H1 (cell line): ENCODE measurements at regions not wholly inside any gene's neighbourhood (a gene's known extent, or its start where the extent isn't known, plus 50 kb on each side); places are given as distances from the start of the nearest gene placed in this dataset.

Experiments
- CTCF ChIA-PET: fragments of 300-600 bp; sonication (Branson Sonifier 250); formaldehyde crosslinking; loops from one replicate; lab custom pipeline; 2021; ENCODE audit not compliant: partially characterized antibody; lab: Charles Lee
- POLR2A ChIA-PET: fragments of 300-600 bp; sonication (Branson Sonifier 250); formaldehyde crosslinking; loops from one replicate; lab custom pipeline; 2021; ENCODE audit warnings: inconsistent platforms; ENCODE audit not compliant: partially characterized antibody; lab: Charles Lee
- DNase-seq, 2 experiments: peaks; one replicate each; pipeline versions ENCODE4 v3.0.0 to v3.0.0-alpha.2; 2010 to 2022; ENCODE audit warnings: low spot score in 2 of 2, low read depth in 1 of 2, mixed read lengths in 1 of 2
- FAIRE-seq: peaks from 2 replicates; lab custom pipeline; 2011; peaks lifted over from hg19 to GRCh38; lab: Jason Lieb, UNC
- H2AFZ ChIP-seq: 2 replicates; pipeline ENCODE4 v1.8.1; 2012; ENCODE audit warnings: low read length, inconsistent platforms
- H2AK5ac ChIP-seq: 2 replicates; pipeline ENCODE4 v1.6.1; 2013; ENCODE audit warnings: low read depth, low read length
- H2BK120ac ChIP-seq: replicated peaks from 2 replicates; pipeline ENCODE3; 2013; ENCODE audit warnings: low read depth, low read length, inconsistent platforms
- H2BK12ac ChIP-seq: 2 replicates; pipeline ENCODE4 v1.6.1; 2013; ENCODE audit warnings: low read depth, low read length
- H2BK15ac ChIP-seq: 2 replicates; pipeline ENCODE4 v1.6.1; 2013; ENCODE audit warnings: low read length
- H2BK20ac ChIP-seq: 2 replicates; pipeline ENCODE4 v1.6.1; 2013; ENCODE audit warnings: low read length
- H2BK5ac ChIP-seq: 2 replicates; pipeline ENCODE4 v1.6.1; 2013; ENCODE audit warnings: low read depth, low read length
- H3K14ac ChIP-seq: 2 replicates; pipeline ENCODE4 v1.6.1; 2013; ENCODE audit warnings: inconsistent platforms; ENCODE audit not compliant: insufficient read length
- H3K18ac ChIP-seq: 2 replicates; pipeline ENCODE4 v1.6.1; 2013; ENCODE audit warnings: low read length; ENCODE audit errors: extremely low read depth
- H3K23ac ChIP-seq: 2 replicates; pipeline ENCODE4 v1.6.1; 2013; ENCODE audit warnings: inconsistent platforms; ENCODE audit not compliant: insufficient read length
- H3K23me2 ChIP-seq: 2 replicates; pipeline ENCODE4 v1.6.1; 2013; ENCODE audit warnings: low read depth, low read length
- H3K27ac ChIP-seq: 2 replicates; pipeline ENCODE4 v1.6.1; 2011; ENCODE audit warnings: low read depth, low read length, inconsistent platforms
- H3K27me3 ChIP-seq, 4 experiments: replicated peaks in 1 of 4; 1 replicate in 1 of 4; 2 replicates in 3 of 4; pipeline versions ENCODE4 v1.6.1 to v1.8.1; 2011 to 2013; ENCODE audit warnings: low read length in 3 of 4, mild to moderate bottlenecking in 3 of 4, inconsistent platforms in 2 of 4, mixed read lengths in 2 of 4, moderate library complexity in 1 of 4; ENCODE audit not compliant: control insufficient read depth in 3 of 4, insufficient read depth in 3 of 4; ENCODE audit errors: extremely low read depth in 1 of 4
- H3K36me3 ChIP-seq, 4 experiments: 2 replicates each; pipeline versions ENCODE4 v1.6.1 to v1.8.1; 2011 to 2013; ENCODE audit warnings: mild to moderate bottlenecking in 4 of 4, low read length in 3 of 4, moderate library complexity in 2 of 4, control low read depth in 1 of 4, inconsistent platforms in 1 of 4; ENCODE audit not compliant: insufficient read depth in 4 of 4, control insufficient read depth in 2 of 4
- H3K4ac ChIP-seq: replicated peaks from 2 replicates; pipeline ENCODE3; 2013; ENCODE audit warnings: low read length, low read depth, mixed read lengths, inconsistent platforms; ENCODE audit not compliant: insufficient read length
- H3K4me1 ChIP-seq, 4 experiments: replicated peaks in 1 of 4; 1 replicate in 1 of 4; 2 replicates in 3 of 4; pipeline versions ENCODE4 v1.6.1 to v1.8.1; 2011 to 2013; ENCODE audit warnings: low read length in 3 of 4, inconsistent platforms in 2 of 4, mixed read lengths in 1 of 4; ENCODE audit not compliant: insufficient read depth in 4 of 4, control insufficient read depth in 3 of 4
- H3K4me2 ChIP-seq, 2 experiments: 2 replicates each; pipeline versions ENCODE4 v1.6.1 to v1.8.1; 2011 to 2013; ENCODE audit warnings: low read depth in 2 of 2, low read length in 2 of 2, control low read depth in 1 of 2, inconsistent platforms in 1 of 2, mild to moderate bottlenecking in 1 of 2; ENCODE audit not compliant: insufficient read depth in 1 of 2
- H3K4me3 ChIP-seq, 4 experiments: fragments of 200-600, 300-600 bp in 1 of 4; sonication (generic), shearing (Covaris generic), sonication (Bioruptor Twin) in 1 of 4; 2 replicates each; pipeline versions ENCODE4 v1.5.1 to v1.8.1; 2011 to 2016; ENCODE audit warnings: low read length in 4 of 4, low read depth in 3 of 4, control low read depth in 2 of 4, inconsistent platforms in 2 of 4, mild to moderate bottlenecking in 2 of 4, mixed read lengths in 1 of 4, moderate library complexity in 1 of 4; ENCODE audit not compliant: insufficient read depth in 2 of 4; ENCODE audit errors: extremely low read depth in 1 of 4
- H3K56ac ChIP-seq: replicated peaks from 2 replicates; pipeline ENCODE3; 2013; ENCODE audit warnings: low read depth, mild to moderate bottlenecking, mixed read lengths, low read length, inconsistent platforms; ENCODE audit not compliant: insufficient read length
- H3K79me1 ChIP-seq: 2 replicates; pipeline ENCODE4 v1.6.1; 2013; ENCODE audit warnings: low read depth, low read length, control low read depth
- H3K79me2 ChIP-seq, 2 experiments: 2 replicates each; pipeline versions ENCODE4 v1.6.1 to v1.8.1; 2012 to 2013; ENCODE audit warnings: low read length in 2 of 2, mild to moderate bottlenecking in 2 of 2, inconsistent platforms in 1 of 2; ENCODE audit not compliant: insufficient read depth in 2 of 2, control insufficient read depth in 1 of 2
- H3K9ac ChIP-seq, 4 experiments: replicated peaks in 1 of 4; 1 replicate in 1 of 4; 2 replicates in 3 of 4; pipeline versions ENCODE4 v1.6.1 to v1.8.1; 2011 to 2013; ENCODE audit warnings: low read depth in 3 of 4, low read length in 3 of 4, control low read depth in 2 of 4, mild to moderate bottlenecking in 2 of 4, moderate library complexity in 2 of 4, inconsistent platforms in 1 of 4; ENCODE audit errors: extremely low read depth in 1 of 4
- H3K9me3 ChIP-seq, 2 experiments: 2 replicates each; pipeline versions ENCODE4 v1.6.1 to v1.8.1; 2012 to 2013; ENCODE audit warnings: mild to moderate bottlenecking in 2 of 2, moderate library complexity in 2 of 2, control low read depth in 1 of 2, inconsistent platforms in 1 of 2, low read depth in 1 of 2, low read length in 1 of 2, mixed read lengths in 1 of 2; ENCODE audit not compliant: insufficient read depth in 2 of 2
- H4K20me1 ChIP-seq, 2 experiments: replicated peaks in 1 of 2; 2 replicates each; pipeline versions ENCODE3 to v1.8.1; 2011 to 2013; ENCODE audit warnings: inconsistent platforms in 2 of 2, low read length in 2 of 2, mild to moderate bottlenecking in 1 of 2; ENCODE audit not compliant: insufficient read depth in 2 of 2, control insufficient read depth in 1 of 2
- H4K5ac ChIP-seq: 2 replicates; pipeline ENCODE4 v1.6.1; 2013; ENCODE audit warnings: low read length, low read depth, mixed read lengths, inconsistent platforms; ENCODE audit not compliant: insufficient read length
- H4K8ac ChIP-seq: 2 replicates; pipeline ENCODE4 v1.8.0; 2013; ENCODE audit warnings: mild to moderate bottlenecking, moderate library complexity, low read length, inconsistent platforms; ENCODE audit not compliant: insufficient read depth; ENCODE audit errors: extremely low read depth
- H4K91ac ChIP-seq: replicated peaks from 2 replicates; pipeline ENCODE3; 2013; ENCODE audit warnings: low read length, mixed read lengths, inconsistent platforms; ENCODE audit not compliant: insufficient read length
- CHD2 ChIP-seq: IDR thresholded peaks from 2 replicates; pipeline ENCODE4 v1.6.1; 2012; ENCODE audit warnings: low read length, improper control_type of control experiment
- EZH2 ChIP-seq: fragments of 200-600 bp; sonication (generic); IDR thresholded peaks from 2 replicates; pipeline ENCODE4 v1.7.1; 2012; ENCODE audit warnings: low read depth, mild to moderate bottlenecking, moderate library complexity, low read length, inconsistent platforms; ENCODE audit not compliant: severe bottlenecking
- GABPA ChIP-seq: IDR thresholded peaks from 2 replicates; pipeline ENCODE4 v1.6.1; 2011; ENCODE audit warnings: mild to moderate bottlenecking, low read length, moderate library complexity, borderline replicate concordance; ENCODE audit not compliant: insufficient read depth
- KDM4A ChIP-seq: IDR thresholded peaks from one replicate; pipeline ENCODE4 v1.7.1; 2012; ENCODE audit warnings: low read depth, mild to moderate bottlenecking, moderate library complexity, low read length, inconsistent platforms; ENCODE audit not compliant: severe bottlenecking
- POLR2AphosphoS5 ChIP-seq: IDR thresholded peaks from 2 replicates; pipeline ENCODE4 v1.6.1; 2011; ENCODE audit warnings: low read depth, low read length
- RFX5 ChIP-seq: IDR thresholded peaks from 2 replicates; pipeline ENCODE4 v1.6.1; 2011; ENCODE audit warnings: low read depth, low read length, improper control_type of control experiment, borderline replicate concordance
- SAP30 ChIP-seq: fragments of 300-600 bp; sonication (generic); IDR thresholded peaks from 2 replicates; pipeline ENCODE4 v1.7.1; 2012; ENCODE audit warnings: low read length, moderate library complexity, mild to moderate bottlenecking, inconsistent platforms; ENCODE audit not compliant: insufficient read depth, insufficient replicate concordance
- SIN3A ChIP-seq, 2 experiments: IDR thresholded peaks in 1 of 2; conservative IDR thresholded peaks in 1 of 2; 2 replicates each; pipeline ENCODE4 v1.6.1; 2011 to 2012; ENCODE audit warnings: low read length in 2 of 2, improper control_type of control experiment in 1 of 2, low read depth in 1 of 2, mild to moderate bottlenecking in 1 of 2
- SUZ12 ChIP-seq: fragments of 200-600 bp; sonication (generic); IDR thresholded peaks from 2 replicates; pipeline ENCODE4 v1.6.1; 2012; ENCODE audit warnings: mild to moderate bottlenecking, inconsistent platforms, low read length, moderate library complexity, mixed read lengths
- YY1 ChIP-seq: IDR thresholded peaks from 2 replicates; pipeline ENCODE4 v1.6.1; 2011; ENCODE audit warnings: low read depth, mild to moderate bottlenecking, low read length
- WGBS, 2 experiments: shearing (Covaris generic) in 1 of 2; methylation state at CpG; one replicate each; pipeline versions ENCODE4 v1.1.6 to v1.1.7; 2013 to 2015; ENCODE audit warnings: low lambda C conversion rate in 2 of 2, mixed read lengths in 2 of 2, inconsistent platforms in 1 of 2, low coverage in 1 of 2, missing lambda C conversion rate in 1 of 2; ENCODE audit not compliant: insufficient replicate concordance in 2 of 2, insufficient coverage in 1 of 2, insufficient read length in 1 of 2; ENCODE audit errors: extremely low coverage in 1 of 2, missing lambda C conversion rate in 1 of 2; 5-methylcytosine and 5-hydroxymethylcytosine counted together

- WGBS, 2 experiments = 91% methylated on average over 7 of the region's 7 CpGs; no CpG with 5 or more reads in 1 of the 2 experiments
- Histone ChIP-seq H3K36me3 (no peaks in the 10 kb centered on the region), H3K23ac (no peak overlapping the region), H2AK5ac (no peak overlapping the region), H3K56ac (no peak overlapping the region), H3K4ac (no peak overlapping the region), H3K4me1 (no peaks in the 10 kb centered on the region), H3K14ac (no peak overlapping the region), H3K18ac (no peak overlapping the region), H3K4me3 (no peak overlapping the region), H2BK12ac (no peak overlapping the region), H4K91ac (no peak overlapping the region), H4K5ac (no peak overlapping the region), H2BK15ac (no peak overlapping the region), H2BK20ac (no peak overlapping the region), H2BK120ac (no peak overlapping the region), H3K23me2 (no peaks in the 10 kb centered on the region), H3K9ac (no peak overlapping the region), H3K79me1 (no peaks in the 10 kb centered on the region), H4K20me1 (no peaks in the 10 kb centered on the region), H2BK5ac (no peak overlapping the region), H3K9me3 (no peaks in the 10 kb centered on the region), H3K4me2 (no peak overlapping the region), H2AFZ (no peak overlapping the region), H3K79me2 (no peaks in the 10 kb centered on the region), H3K27ac (no peak overlapping the region), H3K27me3 (no peaks in the 10 kb centered on the region), H4K8ac (no peak overlapping the region)
- ChIA-PET POLR2A (no interaction called here), CTCF (interaction anchor here (0.6 to 1.5 kb wide), 4 partner anchors 18 to 321 kb away, joined by 3 to 9 read pairs (median 3); no protein-coding TSS in a partner anchor)
- FAIRE-seq = no peak
- DNase-seq = no peak
- TF ChIP-seq YY1 (no peak), GABPA (no peak), SAP30 (no peak), RFX5 (no peak), SUZ12 (no peak), EZH2 (no peak), SIN3A (conservative IDR thresholded peaks at IDR 0.05 in 1 of 2, IDR thresholded peaks at IDR 0.05 in 1 of 2; ENCODE audit: low read depth in 1 of 2, low read length in 2 of 2) (no peak), POLR2AphosphoS5 (no peak), KDM4A (no peak), CHD2 (no peak)
- TF ChIP-seq, all 59 proteins: peak for 0
These were observed 317.6 kb upstream of the SMIM21 start for GRCh38 chr18:75745147-75745546.
